GM12891 (cell line): ENCODE measurements at regions not wholly inside any gene's neighbourhood (a gene's known extent, or its start where the extent isn't known, plus 50 kb on each side); places are given as distances from the start of the nearest gene placed in this dataset.

Source experiments
- POLR2A ChIP-seq: IDR thresholded peaks from 2 replicates; pipeline ENCODE4 v1.6.1; 2011; ENCODE audit warnings: low read depth, low read length, control low read depth
- POLR2AphosphoS5 ChIP-seq: IDR thresholded peaks from 2 replicates; pipeline ENCODE4 v1.6.1; 2011; ENCODE audit warnings: low read depth, low read length, control low read depth
- SPI1 ChIP-seq: IDR thresholded peaks from 2 replicates; pipeline ENCODE4 v1.6.1; 2011; ENCODE audit warnings: low read depth, low read length, control low read depth
- TAF1 ChIP-seq: IDR thresholded peaks from 2 replicates; pipeline ENCODE4 v1.6.1; 2011; ENCODE audit warnings: low read depth, low read length, control low read depth

DNA sequence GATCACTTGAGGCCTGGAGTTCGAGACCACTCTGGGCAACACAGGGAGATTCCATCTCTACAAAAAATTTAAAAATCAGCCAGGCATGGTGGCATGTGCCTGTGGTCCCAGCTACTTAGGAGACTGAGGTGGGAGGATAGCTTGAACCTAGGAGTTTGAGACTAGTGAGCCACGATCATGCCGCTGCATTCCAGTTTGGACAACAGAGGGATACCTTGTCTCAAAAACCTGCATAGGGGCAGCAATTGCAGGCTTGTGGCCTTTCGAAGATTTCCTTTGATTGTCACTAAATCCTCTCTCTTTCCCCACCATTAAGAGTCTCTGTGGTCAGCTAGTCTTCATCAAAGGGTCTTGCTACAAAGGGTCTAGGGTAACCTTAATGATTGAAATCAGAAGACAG is 60.3 kb downstream of the UTRN start:
- TF ChIP-seq POLR2A (no peak), TAF1 (no peak), SPI1 (no peak), POLR2AphosphoS5 (no peak)
